ENCODE measurements at regions not wholly inside any gene's neighbourhood (a gene's known extent, or its start where the extent isn't known, plus 50 kb on each side); places are given as distances from the start of the nearest gene placed in this dataset.
"Not testable (repeated sequence)": the region's sequence is repeated elsewhere in the genome, so short reads cannot be mapped to it uniquely, and the experiment has no call there.

GRCh38 chr2:89198026-89198425, 506.6 kb downstream of the RPIA start:
- H3K36me3 ChIP-seq (replicated peaks in 1 of 2; ENCODE audit: control insufficient read depth in 1 of 2, insufficient read depth in 2 of 2, low read length in 2 of 2); H3K27ac ChIP-seq (ENCODE audit: low read depth in 1 of 2, low read length in 2 of 2); H3K27me3 ChIP-seq (ENCODE audit: control insufficient read depth in 2 of 2, insufficient read depth in 2 of 2, low read length in 2 of 2); H3K9me3 ChIP-seq (replicated peaks in 1 of 2; ENCODE audit: control insufficient read depth in 1 of 2, insufficient read depth in 1 of 2, low read length in 2 of 2); H3K79me2 ChIP-seq (ENCODE audit: insufficient read depth, low read length); H3K27ac Mint-ChIP-seq; H3K4me3 ChIP-seq (replicated peaks in 1 of 3; ENCODE audit: low read depth in 2 of 3, low read length in 3 of 3); H3K27me3 Mint-ChIP-seq (ENCODE audit: low read depth in 3 of 3); H3K9ac ChIP-seq (ENCODE audit: insufficient read depth, low read length, poor library complexity, severe bottlenecking); H2AFZ ChIP-seq (ENCODE audit: insufficient read depth, low read depth, low read length, poor library complexity, severe bottlenecking); H3K4me3 Mint-ChIP-seq; H4K20me1 ChIP-seq (ENCODE audit: insufficient read depth, low read length); H3K4me2 ChIP-seq (replicated peaks; ENCODE audit: extremely low read depth, low read length, poor library complexity, severe bottlenecking); H3K9me3 Mint-ChIP-seq; DNase-seq; intact Hi-C loops (cut with micrococcal nuclease); H3K36me3 Mint-ChIP-seq; H3K4me1 Mint-ChIP-seq; H3K4me1 ChIP-seq (ENCODE audit: control insufficient read depth in 1 of 2, insufficient read depth in 2 of 2, low read length in 2 of 2): not testable (repeated sequence)
- 100% methylated on average over 1 of the region's 7 CpGs for WGBS (ENCODE audit: insufficient coverage)

GRCh38 chr2:89199453-89200246, 508.2 kb downstream of the RPIA start:
- H3K9me3 Mint-ChIP-seq; intact Hi-C loops (cut with micrococcal nuclease); H4K20me1 ChIP-seq (ENCODE audit: insufficient read depth, low read length): not testable (repeated sequence)

GRCh38 chr2:89200247-89200527, 508.7 kb downstream of the RPIA start:
- H3K27ac ChIP-seq (ENCODE audit: low read depth in 1 of 2, low read length in 2 of 2); H3K9me3 ChIP-seq (replicated peaks in 1 of 2; ENCODE audit: control insufficient read depth in 1 of 2, insufficient read depth in 1 of 2, low read length in 2 of 2); H3K4me1 ChIP-seq (ENCODE audit: control insufficient read depth in 1 of 2, insufficient read depth in 2 of 2, low read length in 2 of 2); H3K4me2 ChIP-seq (replicated peaks; ENCODE audit: extremely low read depth, low read length, poor library complexity, severe bottlenecking); H3K4me1 Mint-ChIP-seq; H3K4me3 ChIP-seq (replicated peaks in 1 of 3; ENCODE audit: low read depth in 2 of 3, low read length in 3 of 3); H2AFZ ChIP-seq (ENCODE audit: insufficient read depth, low read depth, low read length, poor library complexity, severe bottlenecking); H3K9ac ChIP-seq (ENCODE audit: insufficient read depth, low read length, poor library complexity, severe bottlenecking); H3K27ac Mint-ChIP-seq; H3K27me3 Mint-ChIP-seq (ENCODE audit: low read depth in 3 of 3); H4K20me1 ChIP-seq (ENCODE audit: insufficient read depth, low read length); H3K79me2 ChIP-seq (ENCODE audit: insufficient read depth, low read length); intact Hi-C loops (cut with micrococcal nuclease); H3K36me3 Mint-ChIP-seq; H3K9me3 Mint-ChIP-seq; DNase-seq; H3K27me3 ChIP-seq (ENCODE audit: control insufficient read depth in 2 of 2, insufficient read depth in 2 of 2, low read length in 2 of 2); H3K36me3 ChIP-seq (replicated peaks in 1 of 2; ENCODE audit: control insufficient read depth in 1 of 2, insufficient read depth in 2 of 2, low read length in 2 of 2); H3K4me3 Mint-ChIP-seq: not testable (repeated sequence)
- WGBS (ENCODE audit: insufficient coverage): 54% methylated on average over 2 of the region's 4 CpGs

More at GRCh38 chr2:89199453-89200246, 508.2 kb downstream of the RPIA start:
- not testable (repeated sequence) for H3K9ac ChIP-seq (ENCODE audit: insufficient read depth, low read length, poor library complexity, severe bottlenecking); H3K27ac ChIP-seq (ENCODE audit: low read depth in 1 of 2, low read length in 2 of 2); H3K4me2 ChIP-seq (replicated peaks; ENCODE audit: extremely low read depth, low read length, poor library complexity, severe bottlenecking); H3K4me1 ChIP-seq (ENCODE audit: control insufficient read depth in 1 of 2, insufficient read depth in 2 of 2, low read length in 2 of 2); H3K36me3 Mint-ChIP-seq; H3K79me2 ChIP-seq (ENCODE audit: insufficient read depth, low read length); H3K4me1 Mint-ChIP-seq; H3K4me3 ChIP-seq (replicated peaks in 1 of 3; ENCODE audit: low read depth in 2 of 3, low read length in 3 of 3); H3K27me3 ChIP-seq (ENCODE audit: control insufficient read depth in 2 of 2, insufficient read depth in 2 of 2, low read length in 2 of 2); H3K9me3 ChIP-seq (replicated peaks in 1 of 2; ENCODE audit: control insufficient read depth in 1 of 2, insufficient read depth in 1 of 2, low read length in 2 of 2); H2AFZ ChIP-seq (ENCODE audit: insufficient read depth, low read depth, low read length, poor library complexity, severe bottlenecking); H3K4me3 Mint-ChIP-seq; H3K27me3 Mint-ChIP-seq (ENCODE audit: low read depth in 3 of 3); H3K36me3 ChIP-seq (replicated peaks in 1 of 2; ENCODE audit: control insufficient read depth in 1 of 2, insufficient read depth in 2 of 2, low read length in 2 of 2); DNase-seq
- peak overlapping the region in 2 of 7 donors; percentile 7 to 42 for H3K27ac Mint-ChIP-seq

- H3K9me3 ChIP-seq (replicated peaks in 1 of 2; ENCODE audit: control insufficient read depth in 1 of 2, insufficient read depth in 1 of 2, low read length in 2 of 2); H3K27me3 Mint-ChIP-seq (ENCODE audit: low read depth in 3 of 3); H4K20me1 ChIP-seq (ENCODE audit: insufficient read depth, low read length); H3K4me2 ChIP-seq (replicated peaks; ENCODE audit: extremely low read depth, low read length, poor library complexity, severe bottlenecking); H3K27ac Mint-ChIP-seq; H3K4me1 ChIP-seq (ENCODE audit: control insufficient read depth in 1 of 2, insufficient read depth in 2 of 2, low read length in 2 of 2); H2AFZ ChIP-seq (ENCODE audit: insufficient read depth, low read depth, low read length, poor library complexity, severe bottlenecking); H3K36me3 ChIP-seq (replicated peaks in 1 of 2; ENCODE audit: control insufficient read depth in 1 of 2, insufficient read depth in 2 of 2, low read length in 2 of 2); DNase-seq; H3K79me2 ChIP-seq (ENCODE audit: insufficient read depth, low read length); H3K36me3 Mint-ChIP-seq; H3K4me3 ChIP-seq (replicated peaks in 1 of 3; ENCODE audit: low read depth in 2 of 3, low read length in 3 of 3); H3K4me1 Mint-ChIP-seq; intact Hi-C loops (cut with micrococcal nuclease); H3K9me3 Mint-ChIP-seq; H3K9ac ChIP-seq (ENCODE audit: insufficient read depth, low read length, poor library complexity, severe bottlenecking); H3K4me3 Mint-ChIP-seq; H3K27me3 ChIP-seq (ENCODE audit: control insufficient read depth in 2 of 2, insufficient read depth in 2 of 2, low read length in 2 of 2); H3K27ac ChIP-seq (ENCODE audit: low read depth in 1 of 2, low read length in 2 of 2): not testable (repeated sequence)
- no CpG with 5 or more reads among the region's 1 CpG for WGBS (ENCODE audit: insufficient coverage)
Measured at GRCh38 chr2:89202518-89202917, 511.0 kb downstream of the RPIA start.

Measured in CD14-positive monocyte (primary cell).